Kidney (tissue), 13 donors: ENCODE measurements at regions not wholly inside any gene's neighbourhood (a gene's known extent, or its start where the extent isn't known, plus 50 kb on each side); places are given as distances from the start of the nearest gene placed in this dataset.

Source experiments
- DNase-seq, 5 donors: peaks; one replicate each; pipeline ENCODE4 v3.0.0-alpha.2; 2013 to 2020
- FAIRE-seq: peaks from 2 replicates; lab custom pipeline; 2012; peaks lifted over from hg19 to GRCh38; lab: Jason Lieb, UNC
- H3K27ac ChIP-seq, 2 donors: one replicate each; pipeline ENCODE4 v1.7.0; 2013; ENCODE audit warnings: low read depth in 2 of 2, low read length in 2 of 2, inconsistent platforms in 1 of 2
- H3K27me3 ChIP-seq: one replicate; pipeline ENCODE4 v1.7.1; 2013; ENCODE audit warnings: low read length, inconsistent platforms; ENCODE audit not compliant: control insufficient read depth, insufficient read depth
- H3K36me3 ChIP-seq, 3 donors: one replicate each; pipeline versions ENCODE4 v1.7.0 to v1.7.1; 2013; ENCODE audit warnings: low read length in 3 of 3, control low read depth in 1 of 3, inconsistent platforms in 1 of 3; ENCODE audit not compliant: insufficient read depth in 3 of 3, control insufficient read depth in 2 of 3
- H3K4me1 ChIP-seq, 3 donors: one replicate each; pipeline versions ENCODE4 v1.7.0 to v1.7.1; 2013; ENCODE audit warnings: low read length in 3 of 3, inconsistent platforms in 1 of 3, low read depth in 1 of 3; ENCODE audit not compliant: control insufficient read depth in 2 of 3, insufficient read depth in 2 of 3
- H3K4me3 ChIP-seq, 3 donors: one replicate each; pipeline versions ENCODE4 v1.7.0 to v1.8.1; 2013; ENCODE audit warnings: low read length in 3 of 3, control low read depth in 1 of 3, inconsistent platforms in 1 of 3
- H3K9ac ChIP-seq, 3 donors: one replicate each; pipeline versions ENCODE4 v1.7.0 to v1.7.1; 2013; ENCODE audit warnings: low read length in 3 of 3, control low read depth in 1 of 3, inconsistent platforms in 1 of 3
- H3K9me3 ChIP-seq, 3 donors: one replicate each; pipeline versions ENCODE4 v1.7.0 to v1.7.1; 2013; ENCODE audit warnings: low read length in 3 of 3, control low read depth in 1 of 3, inconsistent platforms in 1 of 3; ENCODE audit not compliant: control insufficient read depth in 2 of 3, insufficient read depth in 1 of 3
- intact Hi-C: fragments of 100-400 bp; cut with DNase I; formaldehyde crosslinking; loops from one replicate; pipeline ENCODE4 v1.11.1; 2022
- TF ChIP-seq, protein P1 (sequence below): IDR thresholded peaks from 3 replicates; pipeline ENCODE4 v1.5.1; 2012; ENCODE audit warnings: mild to moderate bottlenecking, moderate library complexity, borderline replicate concordance; ENCODE audit not compliant: insufficient read depth; ENCODE audit errors: extremely low read depth
- donor health status: control.
- donor health status: control.
- donor health status: control.
- donor health status: control.
- donor health status: control.
- donor health status: DM: yes; HTN: yes; CAD: no.
- donor health status: Normal renal cell carcinoma (clear cell type).

DNA sequence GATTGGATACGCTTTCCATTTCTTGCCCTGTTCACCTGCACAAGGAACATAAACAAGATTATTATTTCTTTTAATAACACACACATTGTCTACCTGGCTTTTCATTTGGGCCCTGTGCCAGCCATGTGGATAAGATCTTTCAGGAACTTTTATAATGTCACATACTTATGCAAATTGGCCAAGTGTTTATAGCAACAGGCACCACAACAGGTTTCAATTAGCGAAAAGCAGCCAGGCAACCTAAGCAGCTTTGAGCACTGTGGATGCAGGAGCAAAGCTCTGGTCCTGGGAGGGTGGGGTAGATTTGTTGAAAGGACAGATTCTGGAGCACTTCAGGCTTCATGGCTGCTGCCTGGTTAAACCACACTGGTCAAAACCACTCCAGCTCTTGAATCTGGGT lies 217.4 kb downstream of the BARX2 start:
- FAIRE-seq (no peak), DNase-seq (peak in 4 of 5 donors; percentile 66 to 92 (median 82))
- Histone ChIP-seq H3K36me3 (no peaks in the 10 kb centered on the region), H3K9ac (peak overlapping the region in 1 of 3 donors; percentile 14), H3K27me3 (no peaks in the 10 kb centered on the region), H3K9me3 (peaks cover 0 to 2% (median 0%) of the 10 kb centered on the region in 3 donors), H3K27ac (peak overlapping the region; percentile 10 to 85), H3K4me1 (peaks cover 0 to 6% (median 6%) of the 10 kb centered on the region in 3 donors), H3K4me3 (no peak overlapping the region)
- intact Hi-C loops, result no loop called here
- TF ChIP-seq, protein P1, sequence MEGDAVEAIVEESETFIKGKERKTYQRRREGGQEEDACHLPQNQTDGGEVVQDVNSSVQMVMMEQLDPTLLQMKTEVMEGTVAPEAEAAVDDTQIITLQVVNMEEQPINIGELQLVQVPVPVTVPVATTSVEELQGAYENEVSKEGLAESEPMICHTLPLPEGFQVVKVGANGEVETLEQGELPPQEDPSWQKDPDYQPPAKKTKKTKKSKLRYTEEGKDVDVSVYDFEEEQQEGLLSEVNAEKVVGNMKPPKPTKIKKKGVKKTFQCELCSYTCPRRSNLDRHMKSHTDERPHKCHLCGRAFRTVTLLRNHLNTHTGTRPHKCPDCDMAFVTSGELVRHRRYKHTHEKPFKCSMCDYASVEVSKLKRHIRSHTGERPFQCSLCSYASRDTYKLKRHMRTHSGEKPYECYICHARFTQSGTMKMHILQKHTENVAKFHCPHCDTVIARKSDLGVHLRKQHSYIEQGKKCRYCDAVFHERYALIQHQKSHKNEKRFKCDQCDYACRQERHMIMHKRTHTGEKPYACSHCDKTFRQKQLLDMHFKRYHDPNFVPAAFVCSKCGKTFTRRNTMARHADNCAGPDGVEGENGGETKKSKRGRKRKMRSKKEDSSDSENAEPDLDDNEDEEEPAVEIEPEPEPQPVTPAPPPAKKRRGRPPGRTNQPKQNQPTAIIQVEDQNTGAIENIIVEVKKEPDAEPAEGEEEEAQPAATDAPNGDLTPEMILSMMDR, result no peak

- Histone ChIP-seq H3K9ac (no peak overlapping the region), H3K4me3 (no peak overlapping the region), H3K36me3 (no peaks in the 10 kb centered on the region), H3K27me3 (no peaks in the 10 kb centered on the region), H3K9me3 (peaks cover 0 to 2% (median 0%) of the 10 kb centered on the region in 3 donors), H3K27ac (no peak overlapping the region), H3K4me1 (peaks cover 0 to 6% (median 6%) of the 10 kb centered on the region in 3 donors)
- TF ChIP-seq, protein P1, result no peak
- DNase-seq, result peak in 1 of 5 donors; percentile 39
- intact Hi-C loops, result no loop called here
- no peak for FAIRE-seq
Observed at GRCh38 chr11:129595038-129595962, 219.7 kb downstream of the BARX2 start.

DNA sequence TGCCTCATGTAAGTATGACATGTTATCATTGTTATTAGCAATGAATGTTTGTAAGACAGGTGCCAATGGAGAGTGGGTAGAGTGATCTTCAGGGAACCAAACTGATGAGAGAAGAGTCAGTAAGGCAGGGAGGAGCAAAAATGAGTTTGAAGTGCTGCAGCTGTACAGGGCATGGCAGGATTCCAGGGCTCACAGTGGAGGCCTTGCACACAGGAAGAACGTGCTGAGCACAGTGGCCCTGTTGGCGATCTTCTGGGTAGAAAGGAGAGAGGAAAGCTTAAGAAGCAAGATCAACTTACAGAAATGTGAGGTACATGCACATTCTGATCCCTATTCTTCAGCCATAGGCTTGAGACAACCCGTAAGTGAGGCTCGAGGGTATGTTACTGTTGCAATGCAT lies 219.3 kb upstream of the TMEM45B start:
- H3K36me3 ChIP-seq, result no peaks in the 10 kb centered on the region
- no peaks in the 10 kb centered on the region for H3K27me3 ChIP-seq
- intact Hi-C loops, result no loop called here
- DNase-seq (no peak), FAIRE-seq (no peak)
- TF ChIP-seq, protein P1, result no peak
- no peak overlapping the region for H3K4me3 ChIP-seq
- H3K27ac ChIP-seq, result no peak overlapping the region
- H3K9me3 ChIP-seq, result peaks cover 0 to 2% (median 0%) of the 10 kb centered on the region in 3 donors
- peaks cover 0 to 6% (median 6%) of the 10 kb centered on the region in 3 donors for H3K4me1 ChIP-seq
- H3K9ac ChIP-seq, result no peak overlapping the region
